GM18858 (cell line): ENCODE measurements at regions not wholly inside any gene's neighbourhood (a gene's known extent, or its start where the extent isn't known, plus 50 kb on each side); places are given as distances from the start of the nearest gene placed in this dataset.

Experiments used
- ATAC-seq: cut with Tn5 transposase; IDR thresholded peaks from one replicate; pipeline ENCODE4 v1.9.1; 2021; ENCODE audit not compliant: unreplicated experiment

GRCh38 chr12:95411466-95411865 is 62.5 kb upstream of the METAP2 start:
- ATAC-seq = no peak

GRCh38 chr12:95412482-95413311 is 61.3 kb upstream of the METAP2 start:
- ATAC-seq = no peak

GRCh38 chr12:95413576-95413975 is 60.4 kb upstream of the METAP2 start:
- no peak for ATAC-seq

- ATAC-seq = no peak
These were observed 58.5 kb upstream of the METAP2 start for GRCh38 chr12:95415451-95415850.

- ATAC-seq = no peak
These were observed 57.8 kb upstream of the METAP2 start for GRCh38 chr12:95416111-95416636.

GRCh38 chr12:95417372-95417771 is 56.6 kb upstream of the METAP2 start:
- ATAC-seq = no peak

- ATAC-seq = no peak
These were observed 55.8 kb upstream of the METAP2 start for GRCh38 chr12:95418142-95418541.
